ENCODE measurements at regions not wholly inside any gene's neighbourhood (a gene's known extent, or its start where the extent isn't known, plus 50 kb on each side); places are given as distances from the start of the nearest gene placed in this dataset.

- intact Hi-C loops (cut with micrococcal nuclease): loop anchor here (5.0 to 10.0 kb wide), 3 partner anchors 104 to 502 kb away; no protein-coding TSS in a partner anchor
- no CpG with 5 or more reads among the region's 5 CpGs for WGBS (ENCODE audit: insufficient coverage)
Measured at GRCh38 chr5:167720676-167721260, 570.7 kb upstream of the WWC1 start.

GRCh38 chr5:167721926-167722440 lies 569.5 kb upstream of the WWC1 start:
- Histone ChIP-seq H3K36me3 (replicated peaks in 1 of 2; ENCODE audit: control insufficient read depth in 1 of 2, insufficient read depth in 2 of 2, low read length in 2 of 2) (no peaks in the 10 kb centered on the region), H3K4me2 (replicated peaks; ENCODE audit: extremely low read depth, low read length, poor library complexity, severe bottlenecking) (no peak overlapping the region), H3K27ac (ENCODE audit: low read depth in 1 of 2, low read length in 2 of 2) (no peak overlapping the region), H3K9ac (ENCODE audit: insufficient read depth, low read length, poor library complexity, severe bottlenecking) (no peak overlapping the region), H3K27me3 (ENCODE audit: control insufficient read depth in 2 of 2, insufficient read depth in 2 of 2, low read length in 2 of 2) (peaks cover 0 to 4% of the 10 kb centered on the region in 2 donors), H3K4me3 (replicated peaks in 1 of 3; ENCODE audit: low read depth in 2 of 3, low read length in 3 of 3) (no peak overlapping the region), H3K4me1 (ENCODE audit: control insufficient read depth in 1 of 2, insufficient read depth in 2 of 2, low read length in 2 of 2) (no peaks in the 10 kb centered on the region), H4K20me1 (ENCODE audit: insufficient read depth, low read length) (no peaks in the 10 kb centered on the region), H3K9me3 (replicated peaks in 1 of 2; ENCODE audit: control insufficient read depth in 1 of 2, insufficient read depth in 1 of 2, low read length in 2 of 2) (no peaks in the 10 kb centered on the region), H3K79me2 (ENCODE audit: insufficient read depth, low read length) (no peaks in the 10 kb centered on the region), H2AFZ (ENCODE audit: insufficient read depth, low read depth, low read length, poor library complexity, severe bottlenecking) (no peak overlapping the region)
- TF ChIP-seq CTCF (IDR thresholded peaks at IDR 0.05): no peak
- no peak for DNase-seq
- Mint-ChIP-seq H3K4me1 (peaks cover 6% of the 10 kb centered on the region), H3K27ac (no peak overlapping the region), H3K4me3 (no peak overlapping the region), H3K9me3 (peaks cover 0 to 1% (median 0%) of the 10 kb centered on the region in 7 donors), H3K36me3 (no peaks in the 10 kb centered on the region), H3K27me3 (ENCODE audit: low read depth in 3 of 3) (peaks cover 0 to 9% (median 3%) of the 10 kb centered on the region in 3 donors)
- intact Hi-C loops (cut with micrococcal nuclease): loop anchor here (5.0 to 10.0 kb wide), 3 partner anchors 103 to 500 kb away; no protein-coding TSS in a partner anchor
- 100% methylated on average over 2 of the region's 3 CpGs for WGBS (ENCODE audit: insufficient coverage)

More at GRCh38 chr5:167720676-167721260, 570.7 kb upstream of the WWC1 start:
- Histone ChIP-seq H3K9me3 (replicated peaks in 1 of 2; ENCODE audit: control insufficient read depth in 1 of 2, insufficient read depth in 1 of 2, low read length in 2 of 2) (no peaks in the 10 kb centered on the region), H3K79me2 (ENCODE audit: insufficient read depth, low read length) (no peaks in the 10 kb centered on the region), H2AFZ (ENCODE audit: insufficient read depth, low read depth, low read length, poor library complexity, severe bottlenecking) (no peak overlapping the region), H3K9ac (ENCODE audit: insufficient read depth, low read length, poor library complexity, severe bottlenecking) (no peak overlapping the region), H3K36me3 (replicated peaks in 1 of 2; ENCODE audit: control insufficient read depth in 1 of 2, insufficient read depth in 2 of 2, low read length in 2 of 2) (no peaks in the 10 kb centered on the region), H3K27me3 (ENCODE audit: control insufficient read depth in 2 of 2, insufficient read depth in 2 of 2, low read length in 2 of 2) (peaks cover 0 to 4% of the 10 kb centered on the region in 2 donors), H3K27ac (ENCODE audit: low read depth in 1 of 2, low read length in 2 of 2) (no peak overlapping the region), H3K4me2 (replicated peaks; ENCODE audit: extremely low read depth, low read length, poor library complexity, severe bottlenecking) (no peak overlapping the region), H4K20me1 (ENCODE audit: insufficient read depth, low read length) (no peaks in the 10 kb centered on the region), H3K4me3 (replicated peaks in 1 of 3; ENCODE audit: low read depth in 2 of 3, low read length in 3 of 3) (no peak overlapping the region), H3K4me1 (ENCODE audit: control insufficient read depth in 1 of 2, insufficient read depth in 2 of 2, low read length in 2 of 2) (no peaks in the 10 kb centered on the region)
- peaks cover 0 to 1% (median 0%) of the 10 kb centered on the region in 7 donors for H3K9me3 Mint-ChIP-seq
- no peak for DNase-seq
- peaks cover 0 to 9% (median 3%) of the 10 kb centered on the region in 3 donors for H3K27me3 Mint-ChIP-seq (ENCODE audit: low read depth in 3 of 3)
- TF ChIP-seq CTCF (IDR thresholded peaks at IDR 0.05): no peak
- H3K4me1 Mint-ChIP-seq: peaks cover 6% of the 10 kb centered on the region
- H3K36me3 Mint-ChIP-seq: no peaks in the 10 kb centered on the region
- no peak overlapping the region for H3K4me3 Mint-ChIP-seq
- H3K27ac Mint-ChIP-seq: no peak overlapping the region

Measured in CD14-positive monocyte (primary cell).